Lower leg skin (tissue), 4 donors: ENCODE measurements at regions not wholly inside any gene's neighbourhood (a gene's known extent, or its start where the extent isn't known, plus 50 kb on each side); places are given as distances from the start of the nearest gene placed in this dataset.

Experiments
- DNase-seq, 2 donors: peaks; one replicate each; pipeline ENCODE4 v3.0.0-alpha.2; 2019; ENCODE audit warnings: low spot score in 2 of 2
- H3K4me3 ChIP-seq: fragments of 200-600 bp; sonication (generic); 2 replicates; pipeline ENCODE4 v1.5.1; 2017; ENCODE audit warnings: mild to moderate bottlenecking, low read depth; ENCODE audit not compliant: poor library complexity, severe bottlenecking
- POLR2A ChIP-seq, 2 donors: fragments of 450-650 bp; IDR thresholded peaks; one replicate each; pipeline ENCODE4 v1.6.1; 2016 to 2017; ENCODE audit warnings: antibody characterized with exemption in 2 of 2, mild to moderate bottlenecking in 1 of 2, moderate library complexity in 1 of 2
- WGBS, 2 donors: methylation state at CpG; one replicate each; pipeline ENCODE4 v1.1.5; 2018; 5-methylcytosine and 5-hydroxymethylcytosine counted together
- intact Hi-C: fragments of 100-400 bp; cut with DNase I; formaldehyde crosslinking; loops from one replicate; pipeline ENCODE4 v1.15.0; 2023; ENCODE audit warnings: low total_unique reads
- TF ChIP-seq, protein P1 (sequence below), 3 donors: fragments of 450-650 bp; IDR thresholded peaks; one replicate each; pipeline ENCODE4 v1.5.1; 2016; ENCODE audit warnings: antibody characterized with exemption in 3 of 3, mild to moderate bottlenecking in 3 of 3, moderate library complexity in 2 of 3

DNA sequence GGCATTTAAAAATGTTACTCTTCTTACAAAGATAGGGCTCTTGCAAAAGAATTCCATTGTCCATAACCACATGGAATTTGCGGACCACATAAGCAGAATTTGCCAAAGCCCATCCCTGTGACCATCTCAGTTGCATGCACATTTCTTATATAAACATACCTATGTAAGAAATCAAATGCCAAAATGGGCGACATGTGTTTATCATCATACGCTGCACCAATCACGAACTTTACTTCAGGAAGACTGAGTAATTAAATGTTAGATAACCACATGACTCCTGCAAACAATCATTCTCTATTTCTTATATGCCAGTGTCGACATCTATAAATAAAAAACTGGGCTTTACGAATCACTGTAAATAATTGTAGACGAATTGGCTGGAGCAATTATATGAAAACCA lies 186.1 kb upstream of the RBMS1 start:
- no peak for DNase-seq

DNA sequence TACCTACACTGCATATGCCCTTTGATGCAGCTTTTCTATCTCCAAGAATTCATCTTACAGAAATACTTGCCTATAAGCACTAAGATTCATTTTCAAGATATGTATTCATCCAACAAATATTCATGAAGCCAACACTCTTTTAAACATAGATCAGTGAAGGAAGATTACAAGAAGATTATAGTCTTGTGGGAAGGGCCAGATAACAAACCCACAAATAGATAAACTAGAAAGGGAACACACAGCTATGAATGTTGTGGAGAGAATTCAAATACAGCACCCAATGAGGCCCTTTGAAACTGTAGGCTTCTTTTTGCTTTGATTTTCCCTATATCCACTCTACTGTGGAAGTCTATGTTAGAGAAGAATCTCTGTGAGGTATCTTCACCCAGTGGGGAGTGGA lies 186.7 kb upstream of the RBMS1 start:
- no peak overlapping the region for H3K4me3 ChIP-seq
- intact Hi-C loops: no loop called here
- TF ChIP-seq, protein P1, sequence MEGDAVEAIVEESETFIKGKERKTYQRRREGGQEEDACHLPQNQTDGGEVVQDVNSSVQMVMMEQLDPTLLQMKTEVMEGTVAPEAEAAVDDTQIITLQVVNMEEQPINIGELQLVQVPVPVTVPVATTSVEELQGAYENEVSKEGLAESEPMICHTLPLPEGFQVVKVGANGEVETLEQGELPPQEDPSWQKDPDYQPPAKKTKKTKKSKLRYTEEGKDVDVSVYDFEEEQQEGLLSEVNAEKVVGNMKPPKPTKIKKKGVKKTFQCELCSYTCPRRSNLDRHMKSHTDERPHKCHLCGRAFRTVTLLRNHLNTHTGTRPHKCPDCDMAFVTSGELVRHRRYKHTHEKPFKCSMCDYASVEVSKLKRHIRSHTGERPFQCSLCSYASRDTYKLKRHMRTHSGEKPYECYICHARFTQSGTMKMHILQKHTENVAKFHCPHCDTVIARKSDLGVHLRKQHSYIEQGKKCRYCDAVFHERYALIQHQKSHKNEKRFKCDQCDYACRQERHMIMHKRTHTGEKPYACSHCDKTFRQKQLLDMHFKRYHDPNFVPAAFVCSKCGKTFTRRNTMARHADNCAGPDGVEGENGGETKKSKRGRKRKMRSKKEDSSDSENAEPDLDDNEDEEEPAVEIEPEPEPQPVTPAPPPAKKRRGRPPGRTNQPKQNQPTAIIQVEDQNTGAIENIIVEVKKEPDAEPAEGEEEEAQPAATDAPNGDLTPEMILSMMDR (IDR thresholded peaks at IDR 0.05): no peak
- TF ChIP-seq POLR2A (IDR thresholded peaks at IDR 0.05): no peak
- DNase-seq: no peak

More for the DNA sequence above, 186.1 kb upstream of the RBMS1 start:
- TF ChIP-seq, protein P1 (IDR thresholded peaks at IDR 0.05): no peak
- TF ChIP-seq POLR2A (IDR thresholded peaks at IDR 0.05): no peak
- WGBS, 2 donors: 81 to 82% methylated on average over 7 of the region's 7 CpGs
- no peak overlapping the region for H3K4me3 ChIP-seq
- intact Hi-C loops: no loop called here

DNA sequence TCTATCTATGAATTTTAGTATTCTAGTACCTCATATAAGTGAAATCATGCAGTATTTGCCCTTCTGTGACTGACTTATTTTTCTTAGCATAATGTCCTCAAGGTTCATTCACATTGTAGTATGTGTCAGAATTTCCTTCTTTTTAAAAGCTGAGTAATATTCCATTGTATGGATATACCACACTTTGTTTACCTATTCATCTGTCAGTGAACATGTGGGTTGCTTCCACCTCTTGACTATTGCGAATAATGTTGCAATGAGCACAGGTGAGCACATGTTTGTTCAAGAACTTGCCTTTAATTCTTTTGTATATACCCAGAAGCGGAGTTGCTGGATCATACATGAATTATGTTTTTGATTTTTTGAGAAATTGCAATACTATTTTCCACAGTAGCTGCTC lies 187.4 kb upstream of the RBMS1 start:
- no peak for DNase-seq
- 48 to 96% methylated on average over 2 of the region's 2 CpGs for WGBS, 2 donors
- TF ChIP-seq POLR2A (IDR thresholded peaks at IDR 0.05): no peak
- TF ChIP-seq, protein P1 (IDR thresholded peaks at IDR 0.05): no peak
- no peak overlapping the region for H3K4me3 ChIP-seq
- intact Hi-C loops: no loop called here

DNA sequence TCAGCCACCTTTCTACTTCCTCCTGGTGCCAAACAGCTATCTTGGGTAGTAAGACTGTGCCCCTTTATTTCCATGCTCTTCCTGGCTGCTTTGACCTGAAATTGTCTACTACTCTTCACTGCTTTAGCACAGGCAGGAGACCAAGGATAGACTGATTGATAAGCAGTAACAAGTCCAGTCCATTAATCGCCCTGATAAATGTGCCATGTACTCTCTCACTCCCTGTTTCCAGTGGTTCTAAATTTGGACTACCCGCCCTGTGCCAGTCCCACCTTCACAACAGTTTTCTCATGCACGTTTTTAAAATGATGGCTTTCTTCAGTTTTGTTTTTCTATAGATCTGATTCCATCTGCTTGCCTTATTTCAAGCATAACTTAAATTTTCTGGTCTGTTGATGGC lies 189.6 kb upstream of the RBMS1 start:
- no peak overlapping the region for H3K4me3 ChIP-seq
- intact Hi-C loops: no loop called here
- no peak for TF ChIP-seq POLR2A (IDR thresholded peaks at IDR 0.05)
- TF ChIP-seq, protein P1 (IDR thresholded peaks at IDR 0.05): no peak
- DNase-seq: no peak
- WGBS, 2 donors: 91 to 92% methylated on average over 3 of the region's 3 CpGs

DNA sequence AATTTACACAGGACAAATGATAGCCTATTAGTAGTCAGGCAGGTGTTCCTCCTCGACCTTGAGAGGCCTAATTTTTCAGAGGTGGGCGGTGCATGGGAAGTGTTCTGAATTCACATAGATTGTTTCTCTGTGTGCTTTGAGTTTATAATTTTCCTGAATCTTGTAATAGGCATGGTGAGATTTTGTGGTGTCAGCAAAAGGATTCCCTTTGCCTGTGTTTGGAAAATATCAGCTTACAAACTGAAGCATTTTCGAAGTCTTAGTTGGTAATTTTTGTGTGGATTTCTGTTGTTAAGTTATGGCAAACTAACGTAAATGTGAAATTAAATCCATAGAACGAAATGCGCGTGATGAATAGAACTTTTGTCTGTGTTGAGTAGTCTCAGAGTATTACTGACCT lies 194.0 kb upstream of the RBMS1 start:
- no peak for TF ChIP-seq POLR2A (IDR thresholded peaks at IDR 0.05)
- TF ChIP-seq, protein P1 (IDR thresholded peaks at IDR 0.05): no peak
- WGBS, 2 donors: 85 to 88% methylated on average over 7 of the region's 7 CpGs

DNA sequence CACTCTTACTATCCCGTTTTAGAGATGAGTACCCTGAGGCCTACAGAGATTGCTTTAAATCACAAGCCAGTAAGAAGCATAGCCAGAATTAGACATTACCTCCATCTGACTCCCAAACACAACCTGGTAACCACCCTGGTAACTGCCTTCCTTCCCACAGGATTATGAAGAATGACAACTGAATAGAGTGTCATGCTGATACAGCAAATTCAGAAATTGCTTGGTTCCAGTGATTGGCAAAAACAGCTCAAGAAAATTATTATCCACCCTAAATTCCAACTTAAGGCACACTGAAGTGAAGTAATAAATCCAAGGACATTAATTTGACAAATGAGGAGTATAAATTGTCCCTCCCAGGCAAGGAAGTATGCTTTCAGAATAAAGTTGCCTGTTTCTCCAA lies 195.8 kb upstream of the RBMS1 start:
- TF ChIP-seq POLR2A (IDR thresholded peaks at IDR 0.05): no peak
- TF ChIP-seq, protein P1 (IDR thresholded peaks at IDR 0.05): no peak
- no peak overlapping the region for H3K4me3 ChIP-seq
- 85 to 88% methylated on average over 1 of the region's 1 CpG for WGBS, 2 donors
- intact Hi-C loops: no loop called here
- DNase-seq: no peak

More for the DNA sequence above, 194.0 kb upstream of the RBMS1 start:
- intact Hi-C loops: no loop called here
- no peak overlapping the region for H3K4me3 ChIP-seq
- no peak for DNase-seq
